22Rv1 (cell line): ENCODE measurements at regions not wholly inside any gene's neighbourhood (a gene's known extent, or its start where the extent isn't known, plus 50 kb on each side); places are given as distances from the start of the nearest gene placed in this dataset.

Experiments
- CTCF ChIP-seq: fragments of 450-650 bp; IDR thresholded peaks from 2 replicates; pipeline ENCODE4 v1.5.1; 2017; ENCODE audit warnings: mild to moderate bottlenecking
- ZFX ChIP-seq: fragments of 450-650 bp; IDR thresholded peaks from 2 replicates; pipeline ENCODE4 v1.6.1; 2017; ENCODE audit warnings: antibody characterized with exemption, borderline replicate concordance

- no peak for TF ChIP-seq CTCF
- no peak for TF ChIP-seq ZFX
Observed at GRCh38 chr13:83485101-83485500, 397.2 kb downstream of the SLITRK1 start.
